ENCODE measurements at regions not wholly inside any gene's neighbourhood (a gene's known extent, or its start where the extent isn't known, plus 50 kb on each side); places are given as distances from the start of the nearest gene placed in this dataset.

GRCh38 chr4:189304809-189305208 lies 635.9 kb upstream of the FRG1 start:
- DNase-seq: no peak

GRCh38 chr4:189305500-189305899 lies 635.2 kb upstream of the FRG1 start:
- DNase-seq: no peak

- DNase-seq: no peak
Observed at GRCh38 chr4:189311251-189311650, 629.4 kb upstream of the FRG1 start.

- DNase-seq: no peak
Observed at GRCh38 chr4:189313064-189313463, 627.6 kb upstream of the FRG1 start.

- no peak for DNase-seq
Observed at GRCh38 chr4:189313861-189314513, 626.7 kb upstream of the FRG1 start.

GRCh38 chr4:189322426-189322825 lies 618.2 kb upstream of the FRG1 start:
- no peak for DNase-seq

- no peak for DNase-seq
Observed at GRCh38 chr4:189341881-189342280, 598.8 kb upstream of the FRG1 start.

- peak; percentile 6 for DNase-seq
Observed at GRCh38 chr4:189355590-189355989, 585.1 kb upstream of the FRG1 start.

GRCh38 chr4:189362364-189362763 lies 578.3 kb upstream of the FRG1 start:
- no peak for DNase-seq

GRCh38 chr4:189364032-189364449 lies 576.6 kb upstream of the FRG1 start:
- DNase-seq: peak; percentile 2

- DNase-seq: no peak
Observed at GRCh38 chr4:189365451-189365850, 575.2 kb upstream of the FRG1 start.

GRCh38 chr4:189367832-189368231 lies 572.8 kb upstream of the FRG1 start:
- DNase-seq: no peak

GRCh38 chr4:189374176-189374575 lies 566.5 kb upstream of the FRG1 start:
- no peak for DNase-seq

- no peak for DNase-seq
Observed at GRCh38 chr4:189376901-189377300, 563.8 kb upstream of the FRG1 start.

- DNase-seq: no peak
Observed at GRCh38 chr4:189377569-189377968, 563.1 kb upstream of the FRG1 start.

- no peak for DNase-seq
Observed at GRCh38 chr4:189385098-189385497, 555.6 kb upstream of the FRG1 start.

GRCh38 chr4:189385579-189385978 lies 555.1 kb upstream of the FRG1 start:
- no peak for DNase-seq

GRCh38 chr4:189396435-189396834 lies 544.2 kb upstream of the FRG1 start:
- no peak for DNase-seq

GRCh38 chr4:189404271-189404670 lies 536.4 kb upstream of the FRG1 start:
- no peak for DNase-seq

- no peak for DNase-seq
Observed at GRCh38 chr4:189409158-189409557, 531.5 kb upstream of the FRG1 start.

GRCh38 chr4:189414021-189414420 lies 526.7 kb upstream of the FRG1 start:
- DNase-seq: no peak

GRCh38 chr4:189420572-189420971 lies 520.1 kb upstream of the FRG1 start:
- DNase-seq: no peak

GRCh38 chr4:189436207-189436606 lies 504.5 kb upstream of the FRG1 start:
- DNase-seq: no peak

- no peak for DNase-seq
Observed at GRCh38 chr4:189440716-189441115, 500.0 kb upstream of the FRG1 start.

- DNase-seq: no peak
Observed at GRCh38 chr4:189443341-189443740, 497.3 kb upstream of the FRG1 start.
